HG03469 (cell line): ENCODE measurements at regions not wholly inside any gene's neighbourhood (a gene's known extent, or its start where the extent isn't known, plus 50 kb on each side); places are given as distances from the start of the nearest gene placed in this dataset.
"Not testable (repeated sequence)": the region's sequence is repeated elsewhere in the genome, so short reads cannot be mapped to it uniquely, and the experiment has no call there.

Source experiments
- ATAC-seq: cut with Tn5 transposase; IDR thresholded peaks from one replicate; pipeline ENCODE4 v1.9.1; 2021; ENCODE audit warnings: mild to moderate bottlenecking, moderate library complexity, moderate number of reproducible peaks; ENCODE audit not compliant: unreplicated experiment

DNA sequence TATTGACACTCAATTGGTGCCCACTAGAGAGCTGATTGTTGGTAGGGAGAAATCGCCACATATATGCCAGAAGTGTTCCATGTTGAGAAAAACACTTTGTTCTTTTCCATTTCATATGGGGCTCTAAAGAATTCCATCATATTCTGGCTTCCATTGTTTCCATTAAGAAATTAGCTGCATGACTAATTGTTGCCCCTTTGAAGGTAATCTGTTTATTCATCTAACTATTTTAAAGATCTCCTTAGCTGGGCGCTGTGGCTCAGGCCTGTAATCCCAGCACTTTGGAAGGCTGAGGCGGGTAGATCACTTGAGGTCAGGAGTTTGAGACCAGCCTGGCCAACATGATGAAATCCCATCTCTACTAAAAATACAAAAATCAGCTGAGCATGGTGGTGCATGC lies 109.9 kb downstream of the MRPL14 start:
- ATAC-seq = not testable (repeated sequence)

DNA sequence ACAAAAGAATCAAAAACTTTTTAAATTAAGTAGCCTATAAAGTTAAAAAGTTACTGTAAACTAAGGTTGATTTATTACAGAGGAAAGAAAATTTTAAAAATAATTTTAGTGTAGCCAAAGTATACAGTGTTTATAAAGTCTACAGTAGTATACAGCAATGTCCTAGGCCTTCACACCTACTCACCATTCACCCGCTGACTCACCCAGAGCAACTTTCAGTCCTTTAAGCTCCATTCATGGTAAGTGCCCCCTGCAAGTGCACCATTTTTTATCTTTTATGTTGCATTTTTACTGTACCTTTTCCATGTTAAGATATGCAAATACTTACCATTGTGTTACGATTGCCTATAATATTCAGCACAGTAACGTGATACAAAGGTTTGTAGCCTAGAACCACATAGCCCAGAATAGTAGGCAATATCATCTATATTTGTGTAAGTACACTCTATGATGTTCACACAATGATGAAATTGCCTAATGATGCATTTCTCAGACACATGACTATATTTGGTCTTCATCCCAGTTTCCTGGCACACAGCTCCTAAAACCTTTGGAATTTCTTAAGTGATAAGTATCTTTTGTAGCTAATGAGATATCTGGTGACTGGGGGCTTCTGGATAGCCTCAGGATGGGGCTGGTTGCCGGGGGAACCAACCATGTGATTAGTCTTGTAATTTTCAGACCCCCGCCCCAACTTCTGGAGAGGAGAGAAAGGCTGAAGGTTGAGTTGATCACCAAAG lies 111.0 kb downstream of the MRPL14 start:
- ATAC-seq = no peak

DNA sequence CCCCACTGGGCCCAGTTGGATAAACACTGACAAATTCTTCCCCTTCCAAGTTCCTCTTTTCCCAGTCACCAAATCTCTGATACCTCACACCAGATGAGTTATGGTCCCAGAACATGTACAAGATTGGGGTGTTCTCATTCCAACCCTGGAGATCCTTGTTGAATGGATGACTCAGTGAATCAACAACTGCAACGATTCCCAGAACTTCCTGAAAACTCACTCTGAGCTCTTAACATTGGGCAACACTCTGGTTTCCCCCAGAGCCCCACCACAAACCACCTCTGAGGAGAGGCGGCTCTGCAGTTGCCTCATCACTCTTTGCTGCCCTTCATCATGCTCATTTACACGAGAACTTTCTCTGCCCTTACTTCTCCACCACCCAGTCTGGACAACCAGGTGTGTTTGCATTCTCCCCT lies 115.2 kb downstream of the MRPL14 start:
- ATAC-seq = no peak

DNA sequence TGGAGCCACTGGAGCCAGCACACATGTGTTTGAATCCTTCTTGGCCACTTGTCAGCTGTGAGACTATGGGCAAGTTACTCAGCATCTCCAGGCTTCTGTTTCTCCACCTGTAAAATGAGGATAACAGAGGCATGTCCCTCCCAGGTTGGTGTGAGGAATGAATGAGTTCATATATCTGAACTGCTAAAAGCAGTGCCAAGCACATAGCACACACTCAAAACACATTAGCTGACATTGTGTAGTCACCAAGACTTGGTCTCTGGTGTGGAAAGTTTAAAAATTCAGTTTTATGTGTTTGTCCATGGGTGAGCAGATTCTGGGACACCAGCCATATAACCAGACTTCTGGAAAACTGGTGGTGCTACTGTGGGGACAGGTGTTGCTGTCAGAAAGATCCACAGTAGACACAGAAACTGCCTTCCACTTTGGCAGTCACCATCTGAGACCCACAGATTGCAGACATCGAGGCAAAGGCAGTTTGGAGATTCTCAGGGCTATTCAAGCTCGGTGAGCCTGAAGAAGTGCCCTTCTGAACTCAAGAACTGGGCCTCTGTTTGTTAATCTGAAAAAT lies 115.8 kb downstream of the MRPL14 start:
- ATAC-seq = no peak

DNA sequence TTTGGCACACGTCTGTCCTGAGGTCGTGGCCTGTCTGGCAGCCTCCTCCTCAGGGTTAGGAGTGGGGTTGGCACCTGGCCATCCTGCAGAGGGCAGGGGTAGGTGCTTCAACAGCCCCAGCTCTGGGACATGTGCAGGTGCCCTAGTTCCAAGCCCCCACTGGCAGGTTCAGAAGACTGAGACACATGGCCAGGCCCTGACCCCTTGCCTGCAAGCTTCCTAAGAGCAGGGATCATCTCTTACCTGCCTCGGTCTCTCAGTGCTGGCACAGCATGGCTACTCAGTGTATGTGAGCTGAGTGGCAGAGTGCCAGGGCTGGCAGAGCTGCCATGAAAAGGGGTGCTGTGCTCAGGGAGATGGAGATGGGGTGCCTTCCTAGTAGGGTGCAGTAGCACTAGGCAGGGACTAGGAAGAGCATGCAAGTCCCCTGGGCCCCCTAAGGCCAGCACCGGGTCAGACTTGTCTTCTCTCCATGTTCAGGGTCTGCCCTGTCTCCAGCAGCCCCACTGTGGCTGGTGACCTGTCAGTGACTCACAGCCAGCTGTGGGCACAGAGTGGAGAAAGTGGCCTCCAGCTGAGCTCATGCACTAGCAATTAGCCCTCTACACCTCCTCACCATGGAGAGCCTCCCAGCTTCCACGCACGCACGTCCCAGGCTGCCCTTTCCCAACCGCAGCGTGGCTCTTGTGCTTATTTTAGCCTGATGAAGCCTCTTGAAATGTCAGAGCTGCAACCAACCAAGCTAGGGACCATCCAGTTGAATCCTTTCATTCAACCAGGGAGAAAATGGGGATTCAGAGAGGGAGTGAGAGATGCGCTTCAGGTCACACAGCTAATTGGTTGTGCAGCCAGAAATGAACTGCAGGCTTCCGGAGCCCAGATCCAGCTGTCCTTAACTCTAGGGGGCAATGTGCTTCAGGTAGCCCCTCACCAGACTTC lies 116.6 kb downstream of the MRPL14 start:
- no peak for ATAC-seq

DNA sequence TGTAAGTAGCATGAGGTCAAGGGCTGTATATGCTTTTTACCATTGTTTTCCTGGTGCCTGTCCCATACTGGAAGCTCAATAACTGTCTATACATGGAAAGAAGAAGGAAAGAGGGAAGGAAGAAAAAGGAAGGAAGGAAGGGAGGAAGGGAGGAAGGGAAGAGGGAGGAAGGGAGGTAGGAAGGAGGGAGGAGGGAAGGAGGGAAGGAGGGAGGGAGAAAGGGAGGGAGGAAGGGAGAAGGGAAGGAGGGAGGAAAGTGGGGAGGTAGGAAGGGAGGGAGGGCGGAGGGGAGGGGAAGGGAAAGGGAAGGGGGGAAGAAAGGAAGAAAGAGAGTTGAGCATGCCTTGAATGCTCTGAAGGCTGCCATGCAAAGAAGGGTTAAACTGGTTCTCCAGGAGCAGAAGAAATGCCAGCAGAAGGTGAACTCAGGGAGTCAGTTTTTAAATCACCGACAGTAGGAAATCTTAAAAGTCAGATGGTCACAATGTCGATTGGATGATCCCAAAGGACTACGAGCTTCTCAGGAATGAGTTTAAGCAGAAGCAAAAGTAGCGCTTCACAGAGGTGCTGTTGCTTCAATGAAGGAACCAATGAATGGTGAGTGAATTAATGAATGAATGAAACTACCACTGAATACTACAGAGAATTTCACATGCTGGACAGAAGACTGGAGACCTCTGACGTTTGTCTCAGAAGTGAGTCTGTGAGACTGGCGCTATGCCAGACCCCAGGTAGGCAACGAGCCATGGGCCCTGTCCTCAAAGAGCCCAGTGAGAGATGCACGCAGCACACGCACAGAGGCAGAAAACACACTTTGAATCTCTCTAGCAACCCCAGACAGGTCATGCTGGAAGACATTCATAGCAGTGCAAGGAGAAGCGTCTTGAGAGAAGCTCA lies 117.6 kb downstream of the MRPL14 start:
- no peak for ATAC-seq

DNA sequence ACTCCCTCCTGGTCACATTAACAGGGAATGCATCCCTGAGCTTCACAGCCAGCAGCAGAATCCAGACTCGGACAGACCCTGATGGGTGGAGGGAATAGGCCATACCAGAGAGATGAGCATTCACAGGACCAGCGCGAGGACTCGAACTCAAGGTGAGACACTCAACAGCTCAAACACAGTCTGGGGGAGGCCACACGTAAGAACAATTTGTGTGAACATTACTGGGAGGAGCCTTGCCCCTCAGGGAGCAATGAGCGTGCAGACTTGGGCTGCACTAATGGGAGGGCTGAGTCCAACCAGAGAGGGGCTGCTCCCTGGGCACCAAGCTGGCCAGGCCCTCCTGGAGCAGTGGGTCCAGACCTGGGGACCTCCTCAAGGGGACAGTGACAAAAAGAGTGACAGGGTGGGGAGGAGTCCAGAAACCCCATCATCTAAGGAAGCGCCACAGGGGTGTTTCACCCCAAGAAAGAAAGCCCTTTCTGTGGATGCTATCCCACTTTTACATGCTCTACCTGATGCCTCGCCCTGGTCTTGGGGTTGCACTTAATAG lies 118.4 kb downstream of the MRPL14 start:
- ATAC-seq = no peak

DNA sequence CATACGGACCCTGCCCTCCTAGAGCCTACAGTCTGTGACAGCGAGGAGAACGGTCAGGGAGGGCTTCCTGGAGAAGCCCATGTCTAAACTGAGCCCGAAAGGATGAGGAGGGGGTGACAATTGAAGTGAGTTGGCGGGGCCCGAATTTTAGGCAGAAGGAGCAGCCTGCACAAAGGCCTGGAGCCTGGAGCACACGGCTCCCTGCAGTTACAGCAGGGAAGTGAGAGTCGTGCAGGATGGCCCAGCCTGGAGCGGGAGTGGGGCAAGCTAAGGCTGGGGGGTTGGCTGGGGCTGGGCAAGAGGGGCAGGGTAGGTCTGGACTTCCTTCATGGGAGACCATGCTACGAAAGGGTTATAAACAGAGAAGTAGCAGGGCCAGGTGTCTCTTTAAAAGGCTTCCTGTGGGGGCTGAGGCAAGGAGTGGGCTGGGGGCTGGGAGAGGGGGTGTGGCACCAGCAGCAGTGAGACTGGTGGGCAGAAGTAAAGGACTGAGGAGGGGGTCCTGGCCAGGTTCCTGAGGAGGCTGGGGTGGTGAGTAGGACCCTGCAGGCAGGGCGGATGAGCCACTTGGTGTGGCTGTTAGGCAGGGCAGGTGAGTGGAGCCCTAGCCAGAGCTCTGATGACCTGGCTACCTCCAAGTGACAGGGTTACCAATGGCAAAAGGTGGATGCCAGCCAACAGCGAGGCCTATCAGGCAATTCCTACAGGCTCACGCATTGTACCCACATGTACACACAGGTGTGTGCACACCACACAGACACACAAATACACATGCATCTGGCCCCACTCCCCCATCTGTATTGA lies 119.2 kb downstream of the MRPL14 start:
- ATAC-seq = no peak

DNA sequence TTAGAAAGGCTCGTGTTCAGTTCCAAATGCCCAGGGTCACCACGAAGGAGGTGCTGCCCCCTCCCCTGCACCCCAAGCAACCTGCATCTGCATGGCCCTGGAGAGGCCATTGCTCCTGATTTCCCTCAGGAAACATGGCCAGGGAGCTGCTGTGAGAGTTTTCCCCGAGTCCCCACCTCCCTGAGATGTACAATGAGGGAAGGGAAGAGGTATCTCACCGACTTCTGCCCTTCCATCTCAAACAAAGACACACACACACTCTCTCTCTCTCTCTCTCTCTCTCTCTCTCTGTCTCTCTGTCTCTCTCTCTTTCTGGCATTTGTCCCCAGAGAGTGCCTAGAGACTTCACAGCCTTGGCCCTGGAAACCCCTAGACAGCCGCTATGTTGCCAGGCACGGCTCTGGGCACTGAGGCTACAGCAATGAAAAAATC lies 120.4 kb downstream of the MRPL14 start:
- ATAC-seq = no peak

DNA sequence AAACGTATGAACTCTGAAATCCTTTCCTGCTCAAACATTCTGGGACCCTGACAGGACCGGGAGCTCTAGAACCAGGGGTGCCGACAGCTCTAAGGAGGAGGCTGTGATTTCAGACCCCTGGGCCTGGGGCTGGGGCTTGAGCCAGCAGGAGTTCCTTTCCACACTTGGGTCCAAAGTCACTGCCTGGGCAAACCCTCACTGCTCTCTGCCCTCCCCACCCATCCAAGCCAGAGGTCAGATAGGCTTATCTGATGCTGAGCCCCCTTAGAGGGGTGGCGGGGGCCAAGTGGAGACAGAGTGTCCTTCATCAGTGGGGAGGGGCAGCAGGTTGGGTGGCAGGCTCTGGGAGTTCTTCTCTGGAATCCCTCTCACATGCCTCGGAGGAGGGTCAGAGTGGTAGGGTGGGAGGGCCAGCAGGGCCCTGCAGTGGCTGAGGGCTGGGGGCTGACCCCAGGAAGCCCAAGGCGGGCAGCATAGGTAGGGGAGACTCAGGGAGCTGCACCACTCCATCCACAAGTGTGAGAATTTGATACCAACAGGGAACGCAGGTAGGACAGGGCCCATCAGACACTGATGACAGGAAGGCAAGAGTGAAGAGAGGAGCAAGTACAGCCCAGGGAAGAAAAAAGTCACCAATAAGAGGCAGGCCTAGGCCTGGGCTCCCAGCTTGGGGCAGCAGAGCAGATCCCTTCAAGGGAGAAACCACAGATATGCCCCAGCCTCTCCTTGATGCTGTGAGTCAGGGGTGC lies 121.0 kb downstream of the MRPL14 start:
- ATAC-seq = no peak

DNA sequence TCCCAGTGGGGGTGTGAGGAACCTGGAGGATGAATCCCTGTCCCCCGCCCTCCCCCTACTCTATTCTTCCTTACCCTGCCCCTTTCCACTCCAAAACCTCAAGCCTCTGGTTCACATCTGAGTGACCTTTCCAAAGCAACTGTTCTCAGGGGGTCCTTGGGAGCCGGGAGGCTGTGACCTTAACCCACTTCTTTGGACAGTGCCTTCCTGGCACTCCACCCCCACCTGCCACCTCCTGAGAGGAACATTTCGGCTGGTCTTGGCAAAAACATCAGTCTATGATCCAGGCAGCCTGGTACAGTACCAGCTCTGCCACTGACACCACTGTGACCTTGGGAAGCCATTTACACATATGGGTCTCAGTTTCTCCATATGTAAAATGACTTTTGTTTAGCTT lies 121.7 kb downstream of the MRPL14 start:
- ATAC-seq = no peak

DNA sequence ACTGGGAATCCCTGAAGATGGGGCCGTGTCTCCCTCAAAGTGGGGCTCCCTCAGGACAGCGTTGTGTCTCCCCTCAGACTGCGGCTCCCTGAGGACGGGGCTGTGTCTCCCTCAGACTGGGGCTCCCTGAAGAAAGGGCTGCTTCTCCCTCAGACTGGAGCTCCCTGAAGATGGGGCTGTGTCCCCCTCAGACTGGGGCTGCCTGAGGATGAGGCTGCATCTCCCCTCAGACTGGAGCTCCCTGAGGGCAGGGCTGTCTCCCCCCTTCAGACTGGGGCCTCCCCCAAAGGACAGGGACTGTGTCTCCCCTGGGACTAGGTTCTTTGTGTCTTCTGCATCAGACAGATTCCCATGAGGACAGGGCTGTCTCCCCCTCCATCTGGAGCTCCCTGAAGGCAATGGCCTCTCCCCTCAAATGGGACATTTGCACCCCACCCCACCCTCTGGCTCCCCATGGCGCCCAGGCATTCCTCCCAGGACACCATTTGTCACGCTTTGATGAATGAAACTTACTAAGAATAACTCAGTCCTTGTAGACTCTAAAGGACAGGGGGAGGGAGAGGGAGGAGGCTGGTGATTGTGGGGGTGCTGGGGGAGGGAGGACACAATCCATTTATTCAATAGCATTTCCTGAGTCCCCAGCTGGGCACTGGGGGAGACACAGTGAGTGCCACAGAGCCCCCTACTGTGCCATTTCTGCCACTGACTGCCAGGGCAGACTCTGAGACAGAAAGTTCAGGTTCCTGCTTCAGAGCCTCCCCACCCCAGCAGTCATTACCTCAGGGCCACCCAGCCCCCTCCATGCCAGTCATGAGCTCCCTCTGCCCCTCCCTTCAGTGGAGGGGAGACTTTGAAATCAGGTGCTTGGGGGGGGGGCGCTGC lies 122.4 kb downstream of the MRPL14 start:
- ATAC-seq = no peak

DNA sequence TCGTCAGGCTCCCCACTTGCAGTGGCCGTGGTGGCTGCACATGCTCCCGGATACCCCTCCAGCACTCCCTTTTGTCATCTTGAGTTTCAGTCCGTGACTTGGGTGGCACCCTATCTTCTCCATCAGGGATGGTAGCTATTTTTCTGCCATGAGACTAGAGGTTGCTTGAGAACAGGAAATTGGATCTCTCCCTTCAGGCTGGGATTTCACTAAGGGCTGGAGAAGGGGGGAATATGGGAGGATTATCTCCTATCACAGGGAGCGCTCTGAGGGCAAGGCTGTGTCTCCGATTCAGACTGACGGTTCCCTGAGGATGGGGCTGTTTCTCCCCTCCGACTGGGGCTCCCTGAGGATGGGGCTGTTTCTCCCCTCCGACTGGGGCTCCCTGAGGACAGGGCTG lies 123.1 kb downstream of the MRPL14 start:
- ATAC-seq = no peak

DNA sequence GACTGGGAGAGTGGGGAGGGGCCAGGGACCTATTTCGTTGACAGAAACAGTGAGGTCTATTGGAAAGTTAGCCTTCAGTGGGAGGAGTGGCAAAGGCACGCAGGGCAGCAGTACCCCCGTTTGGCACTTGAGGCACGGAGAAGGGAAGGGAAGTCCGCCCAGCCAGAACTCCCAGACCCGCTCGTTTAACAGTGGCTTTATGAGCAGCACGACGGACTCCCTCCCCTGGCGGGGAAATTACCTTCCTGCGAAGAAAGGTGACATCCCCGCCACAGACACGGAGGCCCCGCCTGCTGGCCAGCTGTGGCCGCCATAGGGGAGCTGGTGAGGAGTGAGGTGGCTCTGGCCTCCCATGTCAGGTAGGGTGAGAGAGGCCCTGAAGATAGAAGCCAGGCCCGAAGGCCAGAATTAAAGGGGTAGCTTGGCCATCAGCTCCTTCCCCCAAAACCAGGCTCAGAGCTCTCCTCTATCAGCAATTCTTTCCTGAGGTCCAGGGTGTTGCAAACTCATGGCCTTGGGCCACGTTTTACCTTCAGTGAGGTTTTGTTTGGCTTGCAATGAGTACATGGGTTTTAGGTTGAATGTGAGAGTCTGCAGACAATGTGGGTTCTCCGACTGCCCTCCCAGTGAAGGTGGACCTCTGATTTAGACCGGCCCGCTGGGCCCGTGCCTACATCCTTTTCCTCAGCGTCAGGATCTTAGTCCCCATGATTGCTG lies 123.7 kb downstream of the MRPL14 start:
- ATAC-seq = no peak

DNA sequence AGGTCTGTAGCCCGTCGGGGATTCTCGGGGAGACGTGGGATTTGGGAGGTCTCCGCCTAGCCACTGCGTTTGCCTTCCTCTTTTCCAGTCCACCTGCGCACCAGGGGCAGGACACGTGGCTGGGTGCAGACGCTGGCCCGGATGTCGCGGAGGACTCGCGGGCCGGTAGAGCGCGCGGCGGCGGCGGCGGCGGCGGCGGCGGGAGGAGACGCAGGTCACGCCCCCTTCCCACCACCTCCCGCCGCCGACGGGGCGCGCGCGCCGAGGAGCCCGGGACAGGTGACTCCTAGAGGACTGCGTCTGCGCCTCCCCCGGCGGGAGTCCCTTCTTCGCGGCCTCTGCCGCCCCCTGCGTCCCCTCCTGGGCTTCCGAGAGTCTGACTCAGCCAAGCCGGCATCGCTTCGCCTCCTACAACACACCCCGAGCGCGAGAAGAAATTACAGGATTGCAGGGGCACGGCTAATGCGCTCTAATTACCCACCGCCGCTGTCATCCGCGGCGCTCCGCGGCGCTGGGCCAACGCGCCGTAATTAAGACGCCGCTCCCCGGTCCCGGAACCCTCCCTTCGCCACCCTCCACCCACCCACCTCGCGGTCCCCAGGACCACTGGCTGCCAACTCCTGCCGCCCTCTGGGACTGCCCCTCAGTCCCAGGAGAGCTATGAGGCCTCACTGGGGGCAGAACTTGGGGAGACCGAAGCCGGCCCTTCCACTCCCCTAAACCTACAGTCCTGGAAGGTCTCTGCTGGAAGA lies 124.5 kb downstream of the MRPL14 start:
- ATAC-seq = no peak

DNA sequence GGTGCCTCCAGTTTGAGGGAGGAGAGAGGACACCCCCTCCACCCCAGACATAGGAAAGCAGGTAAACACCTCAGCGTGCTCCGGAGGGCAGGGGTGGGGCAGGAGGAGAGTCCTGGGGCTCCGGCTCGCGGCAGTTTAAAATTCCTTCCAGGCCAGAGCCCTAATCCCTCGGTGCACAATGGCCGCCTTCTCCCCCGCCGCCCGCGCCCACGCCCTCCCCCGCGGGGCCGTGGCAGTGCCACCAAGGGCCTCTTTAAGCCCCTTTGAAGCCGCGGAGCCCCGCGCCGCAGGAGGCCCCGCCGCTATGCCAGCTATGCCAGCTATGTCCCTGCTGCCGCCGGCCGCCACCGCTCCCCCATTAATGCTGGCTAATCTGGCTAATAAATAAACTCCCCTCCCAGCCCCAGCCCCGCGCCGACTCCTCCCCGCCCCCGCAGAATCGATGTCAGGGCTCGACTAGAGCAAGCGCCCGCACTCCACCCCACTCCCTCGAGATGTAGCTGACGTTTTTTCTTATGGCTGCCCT lies 125.1 kb downstream of the MRPL14 start:
- no peak for ATAC-seq
